NCI-H748 treated with DMSO at 0.1 percent for 48 hours (cell line): ENCODE measurements at regions not wholly inside any gene's neighbourhood (a gene's known extent, or its start where the extent isn't known, plus 50 kb on each side); places are given as distances from the start of the nearest gene placed in this dataset.

ENCODE experiments used
- DNase-seq: peaks from one replicate; lab custom pipeline; 2025; lab: John Stamatoyannopoulos, UW

- no peak for DNase-seq
Measured at GRCh38 chr6:43869079-43869710, 99.2 kb downstream of the VEGFA start.

GRCh38 chr6:43868467-43868866 is 98.5 kb downstream of the VEGFA start:
- DNase-seq: no peak

- DNase-seq: no peak
Measured at GRCh38 chr6:43867996-43868395, 98.0 kb downstream of the VEGFA start.

GRCh38 chr6:43867246-43867645 is 97.2 kb downstream of the VEGFA start:
- no peak for DNase-seq

GRCh38 chr6:43865932-43866645 is 96.1 kb downstream of the VEGFA start:
- DNase-seq: no peak

- no peak for DNase-seq
Measured at GRCh38 chr6:43865086-43865485, 95.1 kb downstream of the VEGFA start.

- DNase-seq: no peak
Measured at GRCh38 chr6:43862925-43863324, 92.9 kb downstream of the VEGFA start.

- no peak for DNase-seq
Measured at GRCh38 chr6:43861212-43861894, 91.3 kb downstream of the VEGFA start.

GRCh38 chr6:43860285-43860684 is 90.3 kb downstream of the VEGFA start:
- DNase-seq: no peak

- DNase-seq: no peak
Measured at GRCh38 chr6:43859213-43859612, 89.2 kb downstream of the VEGFA start.

GRCh38 chr6:43858161-43859153 is 88.4 kb downstream of the VEGFA start:
- DNase-seq: no peak

- DNase-seq: no peak
Measured at GRCh38 chr6:43856005-43856765, 86.2 kb downstream of the VEGFA start.

- no peak for DNase-seq
Measured at GRCh38 chr6:43855247-43855646, 85.2 kb downstream of the VEGFA start.

- DNase-seq: no peak
Measured at GRCh38 chr6:43853066-43853650, 83.1 kb downstream of the VEGFA start.

GRCh38 chr6:43852350-43852864 is 82.4 kb downstream of the VEGFA start:
- DNase-seq: no peak

- no peak for DNase-seq
Measured at GRCh38 chr6:43851204-43851865, 81.3 kb downstream of the VEGFA start.

GRCh38 chr6:43850314-43851203 is 80.5 kb downstream of the VEGFA start:
- DNase-seq: no peak

- DNase-seq: no peak
Measured at GRCh38 chr6:43849844-43850243, 79.8 kb downstream of the VEGFA start.
